PC-9 (cell line): ENCODE measurements at regions not wholly inside any gene's neighbourhood (a gene's known extent, or its start where the extent isn't known, plus 50 kb on each side); places are given as distances from the start of the nearest gene placed in this dataset.

Source experiments
- EZH2 ChIP-seq: fragments of 200-600 bp; sonication (generic); IDR thresholded peaks from 2 replicates; pipeline ENCODE4 v1.8.0; 2017; ENCODE audit warnings: antibody characterized with exemption, low read depth
- TF ChIP-seq, protein P1 (sequence below): fragments of 200-600 bp; sonication (generic); conservative IDR thresholded peaks from 2 replicates; pipeline ENCODE4 v1.6.1; 2017; ENCODE audit warnings: mixed run types, antibody characterized with exemption, mild to moderate bottlenecking, moderate library complexity

GRCh38 chr5:17370651-17371050 is 127.4 kb upstream of the TAF11L2 start:
- TF ChIP-seq, protein P1, sequence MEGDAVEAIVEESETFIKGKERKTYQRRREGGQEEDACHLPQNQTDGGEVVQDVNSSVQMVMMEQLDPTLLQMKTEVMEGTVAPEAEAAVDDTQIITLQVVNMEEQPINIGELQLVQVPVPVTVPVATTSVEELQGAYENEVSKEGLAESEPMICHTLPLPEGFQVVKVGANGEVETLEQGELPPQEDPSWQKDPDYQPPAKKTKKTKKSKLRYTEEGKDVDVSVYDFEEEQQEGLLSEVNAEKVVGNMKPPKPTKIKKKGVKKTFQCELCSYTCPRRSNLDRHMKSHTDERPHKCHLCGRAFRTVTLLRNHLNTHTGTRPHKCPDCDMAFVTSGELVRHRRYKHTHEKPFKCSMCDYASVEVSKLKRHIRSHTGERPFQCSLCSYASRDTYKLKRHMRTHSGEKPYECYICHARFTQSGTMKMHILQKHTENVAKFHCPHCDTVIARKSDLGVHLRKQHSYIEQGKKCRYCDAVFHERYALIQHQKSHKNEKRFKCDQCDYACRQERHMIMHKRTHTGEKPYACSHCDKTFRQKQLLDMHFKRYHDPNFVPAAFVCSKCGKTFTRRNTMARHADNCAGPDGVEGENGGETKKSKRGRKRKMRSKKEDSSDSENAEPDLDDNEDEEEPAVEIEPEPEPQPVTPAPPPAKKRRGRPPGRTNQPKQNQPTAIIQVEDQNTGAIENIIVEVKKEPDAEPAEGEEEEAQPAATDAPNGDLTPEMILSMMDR = no peak
- no peak for TF ChIP-seq EZH2
